Ascending aorta (tissue), 2 donors: ENCODE measurements at regions not wholly inside any gene's neighbourhood (a gene's known extent, or its start where the extent isn't known, plus 50 kb on each side); places are given as distances from the start of the nearest gene placed in this dataset.

ENCODE experiments used
- DNase-seq, 2 donors: peaks; one replicate each; pipeline ENCODE4 v3.0.0-alpha.2; 2019; ENCODE audit warnings: low spot score in 2 of 2
- H3K27ac ChIP-seq, 2 donors: fragments of 200-600 bp; sonication (generic); one replicate each; pipeline ENCODE4 v1.5.1; 2016 to 2017; ENCODE audit warnings: mild to moderate bottlenecking in 1 of 2
- H3K27me3 ChIP-seq: fragments of 200-600 bp; sonication (generic); one replicate; pipeline ENCODE4 v1.5.1; 2017
- H3K36me3 ChIP-seq, 2 donors: fragments of 200-600 bp; sonication (generic); one replicate each; pipeline ENCODE4 v1.5.1; 2016
- H3K4me1 ChIP-seq, 2 donors: fragments of 200-600 bp; sonication (generic); one replicate each; pipeline ENCODE4 v1.5.1; 2016 to 2017; ENCODE audit warnings: mild to moderate bottlenecking in 1 of 2
- H3K4me3 ChIP-seq, 2 donors: fragments of 200-600 bp; sonication (generic); one replicate each; pipeline ENCODE4 v1.5.1; 2016 to 2017; ENCODE audit warnings: mild to moderate bottlenecking in 1 of 2
- H3K9me3 ChIP-seq, 2 donors: fragments of 200-600 bp; sonication (generic); one replicate each; pipeline ENCODE4 v1.5.1; 2016
- CTCF ChIP-seq, 3 experiments: fragments of 200-600 bp in 2 of 3; fragments of 450-650 bp in 1 of 3; sonication (generic) in 2 of 3; IDR thresholded peaks; one replicate each; pipeline ENCODE4 v1.5.1; 2016 to 2019; ENCODE audit warnings: antibody characterized with exemption in 3 of 3, mild to moderate bottlenecking in 1 of 3, moderate library complexity in 1 of 3
- intact Hi-C: fragments of 100-400 bp; cut with DNase I; formaldehyde crosslinking; loops from one replicate; pipeline ENCODE4 v1.15.1; 2023

- no peaks in the 10 kb centered on the region for H3K4me1 ChIP-seq
- no peak for TF ChIP-seq CTCF (IDR thresholded peaks at IDR 0.05)
- H3K27me3 ChIP-seq: no peaks in the 10 kb centered on the region
- no peak overlapping the region for H3K27ac ChIP-seq
- no peak for DNase-seq
- intact Hi-C loops: no loop called here
- no peaks in the 10 kb centered on the region for H3K9me3 ChIP-seq
- no peaks in the 10 kb centered on the region for H3K36me3 ChIP-seq
- H3K4me3 ChIP-seq: no peak overlapping the region
Observed at GRCh38 chr11:29200791-29201562, 815.9 kb downstream of the KCNA4 start.

- no peak for TF ChIP-seq CTCF (IDR thresholded peaks at IDR 0.05)
- H3K4me3 ChIP-seq: no peak overlapping the region
- no peaks in the 10 kb centered on the region for H3K9me3 ChIP-seq
- no peaks in the 10 kb centered on the region for H3K4me1 ChIP-seq
- H3K27ac ChIP-seq: no peak overlapping the region
- no peaks in the 10 kb centered on the region for H3K36me3 ChIP-seq
- no peak for DNase-seq
- intact Hi-C loops: no loop called here
- H3K27me3 ChIP-seq: no peaks in the 10 kb centered on the region
Observed at GRCh38 chr11:29190313-29190712, 826.5 kb downstream of the KCNA4 start.

DNA sequence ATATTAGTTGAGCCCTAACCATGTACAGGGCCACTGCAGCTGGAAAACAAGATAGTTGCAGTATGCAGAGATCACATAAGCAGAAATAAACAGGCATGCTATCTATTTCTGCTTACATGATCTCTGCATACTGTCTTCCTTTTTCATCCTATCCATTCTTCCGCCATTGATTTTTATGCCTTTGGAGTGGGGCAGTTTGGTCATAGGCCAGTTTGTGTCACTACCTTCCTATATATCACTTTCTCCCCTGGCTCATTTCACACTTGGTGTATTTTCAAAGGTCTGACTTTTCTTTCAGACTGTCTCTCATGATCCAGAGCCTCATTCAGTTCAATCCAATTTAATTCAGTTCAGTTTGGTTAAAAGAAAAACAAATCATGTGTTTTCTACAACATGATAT, 829.6 kb downstream of the KCNA4 start:
- Histone ChIP-seq H3K4me1 (no peaks in the 10 kb centered on the region), H3K36me3 (no peaks in the 10 kb centered on the region), H3K4me3 (no peak overlapping the region), H3K27ac (no peak overlapping the region), H3K27me3 (no peaks in the 10 kb centered on the region), H3K9me3 (no peaks in the 10 kb centered on the region)
- intact Hi-C loops: no loop called here
- no peak for TF ChIP-seq CTCF (IDR thresholded peaks at IDR 0.05)
- DNase-seq: no peak

DNA sequence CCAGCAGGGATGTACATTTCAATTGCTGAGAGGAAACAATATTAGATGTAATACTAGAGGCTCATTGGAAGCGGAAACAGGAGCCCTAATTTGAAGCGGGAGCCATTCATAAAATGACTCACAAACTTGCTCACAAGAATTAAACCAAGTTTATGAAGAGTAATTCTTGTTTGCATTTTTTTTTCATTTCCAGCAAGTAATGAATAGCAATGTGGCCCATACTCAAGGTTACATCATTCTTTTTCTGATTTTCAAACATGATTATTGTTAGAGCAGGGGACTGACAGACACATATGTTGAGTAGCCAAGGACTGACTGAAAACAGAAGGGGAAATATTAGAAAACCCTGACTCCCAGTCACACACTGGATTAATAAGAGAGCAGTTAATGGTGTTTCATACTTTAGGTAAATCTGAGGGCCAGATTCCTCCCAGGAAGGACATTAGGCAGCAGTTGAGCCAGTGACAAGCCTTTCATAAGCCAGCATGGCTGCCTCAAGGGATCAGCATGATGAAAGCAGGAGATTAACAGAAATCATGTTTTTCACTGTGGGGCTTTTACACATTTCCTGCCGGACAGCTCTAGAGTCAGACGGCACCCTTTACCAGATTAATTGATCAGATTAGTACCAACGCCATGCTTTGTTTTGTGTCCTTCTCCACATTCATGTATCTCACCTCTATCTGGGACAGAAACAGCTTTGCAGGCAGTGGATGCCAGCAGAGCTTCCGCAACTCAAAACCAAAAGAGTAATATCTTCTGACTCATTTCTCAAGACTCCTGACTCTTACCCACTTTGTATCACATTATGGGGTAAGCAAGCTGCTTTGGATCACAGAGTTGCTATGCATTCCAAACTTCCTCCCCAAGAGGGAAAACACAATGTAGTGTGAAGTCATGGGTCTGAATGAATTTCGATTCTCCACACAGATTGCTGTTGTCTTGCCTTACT, 831.6 kb downstream of the KCNA4 start:
- H3K27ac ChIP-seq: no peak overlapping the region
- no peaks in the 10 kb centered on the region for H3K4me1 ChIP-seq
- no peaks in the 10 kb centered on the region for H3K9me3 ChIP-seq
- H3K27me3 ChIP-seq: no peaks in the 10 kb centered on the region
- no peak overlapping the region for H3K4me3 ChIP-seq
- no peak for TF ChIP-seq CTCF (IDR thresholded peaks at IDR 0.05)
- intact Hi-C loops: no loop called here
- no peaks in the 10 kb centered on the region for H3K36me3 ChIP-seq
- DNase-seq: no peak

- H3K27me3 ChIP-seq: no peaks in the 10 kb centered on the region
- intact Hi-C loops: no loop called here
- H3K9me3 ChIP-seq: no peaks in the 10 kb centered on the region
- H3K36me3 ChIP-seq: no peaks in the 10 kb centered on the region
- H3K4me1 ChIP-seq: no peaks in the 10 kb centered on the region
- H3K4me3 ChIP-seq: no peak overlapping the region
- TF ChIP-seq CTCF (IDR thresholded peaks at IDR 0.05): no peak
- no peak overlapping the region for H3K27ac ChIP-seq
- DNase-seq: no peak
Observed at GRCh38 chr11:29183301-29183700, 833.5 kb downstream of the KCNA4 start.
